HepG2 (cell line): ENCODE measurements at regions not wholly inside any gene's neighbourhood (a gene's known extent, or its start where the extent isn't known, plus 50 kb on each side); places are given as distances from the start of the nearest gene placed in this dataset.

ENCODE experiments used
- ATAC-seq: fragments of 200-7000 bp; cut with Tn5 transposase; 3 replicates; pipeline ENCODE4 v1.9.1; 2020; ENCODE audit warnings: mild to moderate bottlenecking, moderate library complexity
- BruUV-seq: library from RNA; stranded (reverse); fragments of 400-500 nt; replicated peaks from 2 replicates; lab custom pipeline; 2021; lab: Mats Ljungman, UMichigan
- CTCF ChIA-PET: fragments of 300-600 bp; formaldehyde crosslinking; extraction: SDS; loops from one replicate; lab custom pipeline; 2021; ENCODE audit warnings: low total read pairs, inconsistent platforms, low intra/inter-chr PET ratio; lab: Yijun Ruan, JAX
- POLR2A ChIA-PET: fragments of 350-600 bp; sonication (Branson Sonifier 250); formaldehyde crosslinking; loops from one replicate; lab custom pipeline; 2020; ENCODE audit warnings: antibody characterized with exemption, inconsistent platforms; lab: Yijun Ruan, JAX
- DNase-seq: peaks from one replicate; pipeline ENCODE4 v3.0.0-alpha.2; 2015; ENCODE audit warnings: low spot score
- FAIRE-seq: peaks from 3 replicates; lab custom pipeline; 2011; peaks lifted over from hg19 to GRCh38; lab: Jason Lieb, UNC
- H2AFZ ChIP-seq: one replicate; pipeline ENCODE4 v1.6.1; 2011; ENCODE audit warnings: low read length, inconsistent platforms
- H3K27ac ChIP-seq: fragments of 300-600 bp; 3 replicates; pipeline ENCODE4 v1.8.0; 2011; ENCODE audit warnings: mixed run types, mild to moderate bottlenecking, mixed read lengths, low read length, inconsistent platforms; ENCODE audit not compliant: insufficient read depth; ENCODE audit errors: extremely low read length
- H3K27me3 ChIP-seq, 2 experiments: fragments of 200-600 bp in 1 of 2; 2 replicates in 1 of 2; 3 replicates in 1 of 2; pipeline versions ENCODE4 v1.6.0 to v1.8.0; 2011; ENCODE audit warnings: low read length in 2 of 2, mild to moderate bottlenecking in 2 of 2, moderate library complexity in 2 of 2, inconsistent platforms in 1 of 2; ENCODE audit not compliant: insufficient read depth in 2 of 2, control insufficient read depth in 1 of 2
- H3K36me3 ChIP-seq, 2 experiments: fragments of 200-600 bp in 1 of 2; replicated peaks in 1 of 2; 2 replicates in 1 of 2; 3 replicates in 1 of 2; pipeline versions ENCODE4 v1.5.1 to v1.8.0; 2011; ENCODE audit warnings: low read length in 2 of 2, inconsistent platforms in 1 of 2; ENCODE audit not compliant: insufficient read depth in 2 of 2, control insufficient read depth in 1 of 2
- H3K4me1 ChIP-seq: 2 replicates; pipeline ENCODE4 v1.5.1; 2012; ENCODE audit warnings: low read length, inconsistent platforms; ENCODE audit not compliant: insufficient read depth
- H3K4me2 ChIP-seq: 2 replicates; pipeline ENCODE4 v1.6.0; 2011; ENCODE audit warnings: low read depth, low read length, inconsistent platforms
- H3K4me3 ChIP-seq, 3 experiments: fragments of 200-600 bp in 1 of 3; sonication (generic), shearing (Covaris generic) in 1 of 3; replicated peaks in 1 of 3; 2 replicates each; pipeline ENCODE4 v1.5.1; 2011 to 2016; ENCODE audit warnings: low read length in 3 of 3, inconsistent platforms in 2 of 3, low read depth in 2 of 3, mild to moderate bottlenecking in 2 of 3, control low read depth in 1 of 3, mixed read lengths in 1 of 3; ENCODE audit not compliant: insufficient read depth in 1 of 3
- H3K79me2 ChIP-seq: one replicate; pipeline ENCODE4 v1.6.1; 2011; ENCODE audit warnings: low read length, inconsistent platforms; ENCODE audit not compliant: insufficient read depth
- H3K9ac ChIP-seq: 2 replicates; pipeline ENCODE4 v1.6.0; 2011; ENCODE audit warnings: mild to moderate bottlenecking, low read depth, low read length, inconsistent platforms; ENCODE audit not compliant: insufficient read depth
- H3K9me3 ChIP-seq: 2 replicates; pipeline ENCODE4 v1.5.1; 2012; ENCODE audit warnings: mild to moderate bottlenecking, low read length
- H4K20me1 ChIP-seq: 2 replicates; pipeline ENCODE4 v1.6.0; 2011; ENCODE audit warnings: inconsistent platforms, mild to moderate bottlenecking, low read length, moderate library complexity; ENCODE audit not compliant: insufficient read depth
- DMAP1 ChIP-seq: IDR thresholded peaks from 2 replicates; pipeline ENCODE4 v1.6.1; 2016
- HOXA3 ChIP-seq: sonication (generic); formaldehyde crosslinking; IDR thresholded peaks from 2 replicates; pipeline ENCODE4 v1.5.0; 2020; ENCODE audit warnings: missing genetic modification reagents
- JUN ChIP-seq: sonication (generic); formaldehyde crosslinking; IDR thresholded peaks from 2 replicates; pipeline ENCODE4 v1.4.0; 2020; ENCODE audit warnings: mild to moderate bottlenecking, missing genetic modification reagents
- MAF1 ChIP-seq: sonication (generic); formaldehyde crosslinking; IDR thresholded peaks from 2 replicates; pipeline ENCODE4 v1.5.0; 2020; ENCODE audit warnings: missing genetic modification reagents, borderline replicate concordance
- MTF1 ChIP-seq: sonication (generic); formaldehyde crosslinking; IDR thresholded peaks from 2 replicates; pipeline ENCODE4 v1.5.0; 2020; ENCODE audit warnings: missing genetic modification reagents
- PAF1 ChIP-seq: IDR thresholded peaks from 2 replicates; pipeline ENCODE4 v1.6.1; 2016; ENCODE audit warnings: missing genetic modification reagents, missing compliant biosample characterization
- PPARG ChIP-seq: conservative IDR thresholded peaks from 2 replicates; pipeline ENCODE4 v1.6.1; 2016; ENCODE audit warnings: missing biosample characterization, missing genetic modification reagents
- SAP130 ChIP-seq: IDR thresholded peaks from 2 replicates; pipeline ENCODE4 v1.6.1; 2016; ENCODE audit warnings: low read depth
- ZNF292 ChIP-seq: sonication (generic); formaldehyde crosslinking; IDR thresholded peaks from 2 replicates; pipeline ENCODE4 v1.8.1; 2022; ENCODE audit warnings: mild to moderate bottlenecking, low read depth, missing genetic modification reagents, borderline replicate concordance
- ZNF430 ChIP-seq: sonication (generic); formaldehyde crosslinking; IDR thresholded peaks from 2 replicates; pipeline ENCODE4 v1.9.0; 2021; ENCODE audit warnings: mild to moderate bottlenecking, missing genetic modification reagents
- ZNF460 ChIP-seq: sonication (generic); formaldehyde crosslinking; IDR thresholded peaks from 2 replicates; pipeline ENCODE4 v1.5.1; 2020; ENCODE audit warnings: missing genetic modification reagents, mild to moderate bottlenecking, borderline replicate concordance
- ZNF619 ChIP-seq: sonication (generic); formaldehyde crosslinking; IDR thresholded peaks from 2 replicates; pipeline ENCODE4 v1.4.0; 2020; ENCODE audit warnings: mild to moderate bottlenecking, missing genetic modification reagents
- ZNF737 ChIP-seq: sonication (generic); formaldehyde crosslinking; IDR thresholded peaks from 2 replicates; pipeline ENCODE4 v1.5.0; 2020; ENCODE audit warnings: missing genetic modification reagents, mild to moderate bottlenecking, borderline replicate concordance
- ZNF788 ChIP-seq: sonication (generic); formaldehyde crosslinking; IDR thresholded peaks from 2 replicates; pipeline ENCODE4 v1.5.0; 2020; ENCODE audit warnings: mild to moderate bottlenecking, missing genetic modification reagents, borderline replicate concordance
- ZSCAN20 ChIP-seq: sonication (generic); formaldehyde crosslinking; IDR thresholded peaks from 2 replicates; pipeline ENCODE4 v1.4.0; 2020; ENCODE audit warnings: missing genetic modification reagents, mild to moderate bottlenecking, borderline replicate concordance
- WGBS: methylation state at CpG from one replicate; pipeline ENCODE4 v1.1.6; 2017; ENCODE audit warnings: low lambda C conversion rate; 5-methylcytosine and 5-hydroxymethylcytosine counted together
- in situ Hi-C: cut with HindIII; loops from 2 replicates; pipeline ENCODE4 v1.10.0; 2017; ENCODE audit warnings: low pct_unique_long_range_greater_than_20kb; ENCODE audit not compliant: extremely low pct_ligation_motif_present
- intact Hi-C: fragments of 100-400 bp; cut with micrococcal nuclease; formaldehyde crosslinking; loops from one replicate; pipeline ENCODE4 v1.10.0; 2022; ENCODE audit not compliant: unreplicated experiment
- TF ChIP-seq, protein P1 (sequence below): sonication (generic); formaldehyde crosslinking; IDR thresholded peaks from 2 replicates; pipeline ENCODE4 v1.5.0; 2020; ENCODE audit warnings: missing genetic modification reagents

DNA sequence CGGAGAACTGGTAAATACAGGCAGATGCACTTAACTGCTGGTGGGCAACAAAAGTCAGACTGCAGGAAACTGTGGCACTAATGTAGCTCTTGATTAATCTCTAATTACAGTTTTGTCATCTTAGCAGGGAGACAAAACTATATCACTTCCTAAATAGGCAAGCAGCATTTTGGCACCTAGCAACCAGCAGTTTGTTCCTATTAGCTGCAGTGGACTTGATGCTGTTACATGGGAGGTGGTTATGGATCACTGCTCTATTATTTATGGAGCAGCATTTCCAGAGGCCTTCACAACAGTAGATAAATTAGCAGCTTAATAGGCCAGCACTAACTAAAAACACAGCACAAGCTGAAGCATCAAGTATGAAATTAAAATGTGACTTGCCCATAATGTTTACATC lies 518.3 kb upstream of the ITGA1 start:
- H2AFZ ChIP-seq = no peak overlapping the region
- 63% methylated on average over 1 of the region's 1 CpG for WGBS
- H3K4me3 ChIP-seq = no peak overlapping the region

DNA sequence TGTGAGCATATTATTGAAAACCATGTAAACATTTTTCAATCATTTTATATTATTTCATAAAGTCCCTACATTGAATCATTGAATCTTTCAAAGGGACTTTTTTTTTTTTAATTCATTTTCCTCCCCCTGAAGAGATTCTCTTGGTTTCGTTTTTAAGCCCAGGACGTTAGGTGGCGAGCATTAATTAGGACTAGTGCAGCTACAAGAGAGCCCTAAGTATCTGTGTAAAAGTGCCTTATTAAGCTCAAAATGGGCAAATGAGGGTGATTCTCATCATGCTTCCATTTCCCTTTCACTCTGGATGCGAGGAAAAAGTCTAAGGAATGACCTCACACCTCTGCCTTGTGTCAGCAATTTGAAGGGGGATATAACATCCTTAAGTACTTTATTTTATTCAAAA lies 517.9 kb upstream of the ITGA1 start:
- DNase-seq = no peak
- no TSS peak for BruUV-seq
- POLR2A ChIA-PET = no interaction called here
- no peak for FAIRE-seq
- TF ChIP-seq PPARG (CRISPR knock-in tag) (no peak), MTF1 (CRISPR knock-in tag) (no peak), ZNF788 (no peak), ZNF292 (no peak)
- TF ChIP-seq, all 625 proteins: peak for 0
- no peak for ATAC-seq
- intact Hi-C loops (no loop called here), in situ Hi-C loops (no loop called here)
- CTCF ChIA-PET = no interaction called here
- 2% methylated on average over 4 of the region's 4 CpGs for WGBS
- Histone ChIP-seq H3K27me3 (no peaks in the 10 kb centered on the region), H3K4me3 (no peak overlapping the region), H4K20me1 (no peaks in the 10 kb centered on the region), H3K36me3 (no peaks in the 10 kb centered on the region), H2AFZ (no peak overlapping the region), H3K27ac (no peak overlapping the region), H3K4me1 (no peaks in the 10 kb centered on the region), H3K9me3 (no peaks in the 10 kb centered on the region), H3K79me2 (no peaks in the 10 kb centered on the region), H3K4me2 (no peak overlapping the region; the same call in 1 of the 2 replicates), H3K9ac (no peak overlapping the region)

More for the DNA sequence above, 518.3 kb upstream of the ITGA1 start:
- H3K9ac ChIP-seq = no peak overlapping the region
- no peak overlapping the region; the same call in 1 of the 2 replicates for H3K4me2 ChIP-seq
- FAIRE-seq (no peak), ATAC-seq (no peak), DNase-seq (no peak)
- TF ChIP-seq ZSCAN20 (CRISPR knock-in tag) (no peak), ZNF737 (CRISPR knock-in tag) (no peak), DMAP1 (no peak), MAF1 (no peak), HOXA3 (CRISPR knock-in tag) (no peak), ZNF460 (CRISPR knock-in tag) (no peak), ZNF619 (CRISPR knock-in tag) (no peak), JUN (CRISPR knock-in tag) (no peak), ZNF430 (no peak), SAP130 (CRISPR knock-in tag) (no peak), PAF1 (CRISPR knock-in tag) (no peak)
- TF ChIP-seq, protein P1, sequence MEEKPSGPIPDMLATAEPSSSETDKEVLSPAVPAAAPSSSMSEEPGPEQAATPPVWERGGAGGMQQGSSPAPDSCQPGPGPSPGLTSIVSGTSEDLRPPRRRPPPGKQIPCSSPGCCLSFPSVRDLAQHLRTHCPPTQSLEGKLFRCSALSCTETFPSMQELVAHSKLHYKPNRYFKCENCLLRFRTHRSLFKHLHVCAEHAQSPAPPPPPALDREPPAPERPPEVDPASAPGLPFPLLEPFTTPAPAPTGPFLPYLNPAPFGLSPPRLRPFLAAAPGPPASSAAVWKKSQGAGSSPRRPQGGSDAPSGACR (CRISPR knock-in tag) = no peak
- in situ Hi-C loops = no loop called here
- no peaks in the 10 kb centered on the region for H3K9me3 ChIP-seq
- H3K36me3 ChIP-seq = no peaks in the 10 kb centered on the region
- no peak overlapping the region for H3K27ac ChIP-seq
- POLR2A ChIA-PET = no interaction called here
- no peaks in the 10 kb centered on the region for H3K27me3 ChIP-seq
- no TSS peak for BruUV-seq
- no peaks in the 10 kb centered on the region for H4K20me1 ChIP-seq
- intact Hi-C loops = no loop called here
- no peaks in the 10 kb centered on the region for H3K79me2 ChIP-seq
- no peaks in the 10 kb centered on the region for H3K4me1 ChIP-seq
- CTCF ChIA-PET = no interaction called here
